GM18870 (cell line): ENCODE measurements at regions not wholly inside any gene's neighbourhood (a gene's known extent, or its start where the extent isn't known, plus 50 kb on each side); places are given as distances from the start of the nearest gene placed in this dataset.
"Not testable (repeated sequence)": the region's sequence is repeated elsewhere in the genome, so short reads cannot be mapped to it uniquely, and the experiment has no call there.

ENCODE experiments used
- ATAC-seq: cut with Tn5 transposase; IDR thresholded peaks from one replicate; pipeline ENCODE4 v1.9.1; 2021; ENCODE audit warnings: moderate library complexity; ENCODE audit not compliant: unreplicated experiment

DNA sequence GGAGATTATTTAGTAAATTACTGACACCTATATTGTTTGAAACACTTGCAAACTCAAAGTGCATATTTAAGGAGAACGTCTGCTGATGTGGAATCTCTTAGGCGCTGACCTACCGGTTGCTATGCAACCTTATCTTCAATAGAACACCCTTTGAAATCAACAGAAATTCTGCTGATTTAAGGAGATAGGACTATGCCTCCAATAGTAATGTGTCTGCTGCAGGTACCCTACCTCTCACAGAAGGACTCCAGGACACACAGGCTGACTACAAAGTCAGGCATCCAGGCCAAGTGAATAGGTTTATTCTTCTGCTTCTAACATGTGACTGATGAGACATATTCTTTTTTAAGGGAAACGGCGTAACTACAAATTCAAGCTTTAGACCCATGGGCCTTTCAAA is 311.7 kb downstream of the CBLN4 start:
- ATAC-seq = no peak

DNA sequence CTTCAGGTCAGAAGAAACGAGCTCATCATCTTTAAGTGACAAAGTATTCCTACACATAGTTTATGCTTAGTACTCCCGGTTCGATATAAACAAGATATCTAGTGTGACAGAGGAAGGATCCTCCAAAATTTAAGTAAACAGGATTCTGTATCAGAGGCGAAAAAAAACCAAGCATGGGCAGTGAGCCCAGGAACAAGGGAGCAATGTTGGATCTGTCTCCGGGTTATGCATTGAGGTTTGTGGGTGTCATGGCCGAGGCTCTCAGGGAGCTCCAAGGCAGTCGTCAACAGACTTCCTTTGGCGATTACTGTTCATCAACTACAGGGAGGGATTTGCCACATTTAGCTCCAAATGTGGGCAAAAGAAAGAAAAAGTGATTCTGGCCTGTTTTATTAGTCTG is 319.5 kb downstream of the CBLN4 start:
- ATAC-seq = no peak

DNA sequence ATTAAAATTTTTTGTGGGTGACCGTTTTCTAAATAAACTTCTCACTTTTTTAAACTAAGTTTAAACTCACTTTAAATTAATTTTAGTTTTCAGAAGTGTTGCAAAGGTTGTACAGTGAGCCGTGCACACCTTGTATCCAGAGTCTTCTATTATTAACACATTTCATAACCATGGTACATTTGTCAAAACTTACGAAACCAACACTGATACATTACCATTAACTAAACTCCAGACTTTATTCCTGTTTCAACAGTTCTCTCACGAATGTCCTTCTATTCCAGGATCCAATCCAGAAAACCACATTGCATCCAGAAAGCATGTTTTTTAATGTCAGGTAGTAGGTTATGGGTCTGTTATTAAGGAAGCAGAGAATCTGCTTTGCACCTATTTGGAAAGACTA is 319.9 kb downstream of the CBLN4 start:
- no peak for ATAC-seq

DNA sequence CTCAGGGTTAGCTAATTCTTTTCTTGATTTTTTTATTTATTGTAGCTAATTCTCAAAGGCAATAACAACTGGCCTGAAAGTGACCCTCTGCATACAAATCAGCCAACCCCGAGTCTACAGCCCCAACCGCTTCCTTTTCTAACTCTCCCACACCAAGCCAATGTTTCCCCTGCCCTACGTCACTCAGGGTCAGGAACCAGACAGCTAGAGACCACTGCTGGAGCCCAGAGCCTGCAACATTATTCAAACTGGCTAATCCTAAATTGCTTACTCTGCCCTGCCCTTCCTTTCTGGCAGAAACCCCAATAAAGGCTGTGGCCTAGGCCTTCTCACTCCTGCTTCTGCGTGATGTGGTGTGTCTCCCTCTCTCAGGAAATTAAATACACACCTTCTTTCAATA is 320.7 kb downstream of the CBLN4 start:
- no peak for ATAC-seq

DNA sequence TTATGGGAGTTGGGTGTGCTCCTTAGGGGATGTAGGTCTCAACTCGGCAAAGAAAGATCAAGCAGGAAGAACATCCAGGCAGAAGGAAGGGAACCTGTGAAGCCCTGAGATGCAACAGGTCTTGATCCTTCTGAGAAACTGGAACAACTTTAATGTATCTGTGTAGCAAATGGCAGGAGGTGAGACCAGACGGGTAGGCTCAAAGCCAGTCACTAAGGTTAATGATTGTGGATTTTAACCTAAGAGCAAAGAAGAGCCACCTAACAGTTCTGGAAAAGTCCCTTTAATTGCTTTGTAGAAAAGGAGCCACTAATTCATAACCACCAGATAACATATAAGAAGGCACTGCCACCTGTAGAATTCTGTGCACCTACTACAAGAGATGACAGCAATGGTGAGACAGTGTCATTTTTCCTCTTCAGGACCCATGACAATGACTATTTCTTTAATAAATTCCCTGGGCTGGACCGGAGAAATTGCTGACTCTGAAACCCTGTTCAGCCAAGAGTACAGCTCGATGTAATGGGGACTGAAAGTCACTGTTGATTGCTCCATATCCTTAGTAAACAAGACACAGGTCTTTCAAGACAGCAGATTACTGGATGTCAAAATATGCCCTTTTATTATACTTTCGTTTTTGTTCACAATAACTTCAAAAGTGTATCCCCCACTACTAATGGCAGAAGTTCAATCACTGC is 326.2 kb downstream of the CBLN4 start:
- no peak for ATAC-seq

DNA sequence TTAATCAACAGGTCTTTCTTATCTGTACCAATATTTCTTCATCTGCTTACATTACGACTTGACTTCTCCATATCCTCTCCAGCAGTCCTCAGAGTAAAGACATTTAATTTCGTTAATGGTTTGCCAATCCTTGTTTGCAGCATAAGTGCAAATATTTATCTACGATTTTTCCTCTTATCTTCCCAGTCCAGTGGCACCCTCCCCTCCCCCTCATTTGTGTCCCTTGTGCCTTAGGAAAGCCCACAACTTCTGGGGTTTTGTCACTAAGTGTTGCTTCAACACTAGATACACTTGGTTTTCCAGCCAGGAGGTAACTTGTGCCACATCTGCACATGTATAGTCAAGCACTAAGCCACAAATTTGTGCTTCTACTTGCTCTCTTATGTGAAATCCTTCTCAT is 327.2 kb downstream of the CBLN4 start:
- ATAC-seq = no peak

DNA sequence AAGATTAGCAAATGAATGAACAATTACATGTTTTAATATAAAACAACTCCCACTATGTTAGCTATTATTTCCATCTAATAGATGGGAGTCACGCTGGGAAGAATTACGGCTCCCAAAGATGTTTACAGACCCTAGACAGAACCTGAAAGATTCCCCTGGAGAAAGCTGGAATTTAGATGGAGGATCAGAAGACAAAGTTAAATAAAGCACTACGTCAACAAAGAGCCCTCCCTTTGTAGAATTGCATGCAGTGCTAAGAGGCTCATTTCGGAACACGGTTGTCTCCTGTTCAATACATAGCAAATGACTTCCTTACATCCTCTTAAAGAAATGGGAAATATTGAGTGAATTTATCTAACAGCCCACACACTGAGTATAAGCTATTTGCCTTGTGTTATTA is 328.3 kb downstream of the CBLN4 start:
- ATAC-seq = no peak

DNA sequence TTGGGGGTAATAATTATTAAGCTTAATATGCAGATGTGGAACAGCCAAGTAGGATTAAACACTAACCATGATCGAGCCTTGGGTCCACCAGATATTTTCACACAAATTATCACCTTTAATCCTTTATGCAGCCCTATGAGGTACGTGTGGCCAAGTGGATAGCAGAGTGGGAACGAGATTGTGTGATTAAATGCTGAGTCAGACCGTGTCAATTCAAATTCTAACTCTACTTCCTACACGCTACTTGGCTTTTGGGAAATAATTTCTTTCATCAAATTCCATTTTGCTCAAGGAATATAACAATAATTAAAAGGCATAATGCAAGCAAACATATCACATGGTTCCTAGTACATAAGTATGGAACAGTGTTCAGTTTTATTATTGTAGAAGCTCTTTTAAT is 329.2 kb downstream of the CBLN4 start:
- ATAC-seq = no peak

DNA sequence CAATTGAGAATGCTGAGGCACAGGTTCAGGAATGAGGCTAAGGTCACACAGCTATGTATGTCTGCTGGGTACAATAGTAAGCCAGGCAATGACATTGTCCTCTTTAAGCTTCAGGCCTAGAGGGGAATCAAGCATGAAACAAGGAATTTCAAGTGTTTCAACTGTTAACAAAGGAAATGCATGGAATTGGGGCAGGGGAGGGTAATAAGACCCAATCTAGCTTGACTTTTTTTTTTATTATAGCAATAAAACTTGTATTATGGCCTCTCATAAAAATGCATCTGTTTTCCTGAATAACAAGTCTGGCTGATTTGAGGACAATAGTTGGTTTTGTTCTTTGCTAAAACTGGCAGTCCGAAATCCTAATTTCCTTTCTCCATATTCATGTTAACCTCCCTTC is 336.7 kb downstream of the CBLN4 start:
- no peak for ATAC-seq

DNA sequence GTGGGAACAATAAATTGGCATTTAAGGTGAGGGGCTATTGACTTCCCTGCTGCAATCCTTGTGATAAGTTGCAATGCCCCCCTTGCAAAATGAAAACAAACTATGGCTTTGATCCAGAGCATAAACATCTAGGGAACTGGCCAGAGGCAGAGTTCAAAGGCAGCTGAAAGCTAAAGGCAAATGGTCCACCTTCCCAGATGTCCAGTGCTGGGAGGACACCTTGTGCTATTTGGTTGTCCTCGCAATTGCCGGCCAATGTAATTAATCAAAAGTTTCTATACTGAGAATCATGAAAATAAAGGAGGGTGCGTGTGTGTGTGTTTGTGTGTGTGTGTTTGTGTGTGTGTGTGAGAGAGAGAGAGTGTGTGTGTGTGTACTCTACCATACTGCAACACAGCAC is 337.4 kb downstream of the CBLN4 start:
- ATAC-seq = no peak

DNA sequence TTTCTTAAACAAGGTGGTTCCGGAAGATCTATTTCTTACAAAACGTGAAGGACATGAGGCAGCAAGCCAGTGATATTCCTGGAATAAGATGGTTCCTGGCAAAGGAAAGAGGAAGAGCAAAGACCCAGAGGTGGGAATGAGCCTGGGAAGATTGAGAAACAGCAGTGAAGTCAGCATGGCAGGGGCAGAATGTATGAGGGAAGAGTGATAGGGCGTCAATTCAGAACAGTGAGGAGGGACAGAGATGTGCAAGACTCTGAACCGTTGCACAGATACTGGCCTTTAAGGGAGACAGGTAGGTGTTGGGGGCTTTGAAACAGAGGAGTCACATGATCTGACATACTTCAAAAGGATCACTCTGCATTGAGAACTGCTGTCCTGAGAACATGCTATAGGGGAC is 338.3 kb downstream of the CBLN4 start:
- no peak for ATAC-seq

DNA sequence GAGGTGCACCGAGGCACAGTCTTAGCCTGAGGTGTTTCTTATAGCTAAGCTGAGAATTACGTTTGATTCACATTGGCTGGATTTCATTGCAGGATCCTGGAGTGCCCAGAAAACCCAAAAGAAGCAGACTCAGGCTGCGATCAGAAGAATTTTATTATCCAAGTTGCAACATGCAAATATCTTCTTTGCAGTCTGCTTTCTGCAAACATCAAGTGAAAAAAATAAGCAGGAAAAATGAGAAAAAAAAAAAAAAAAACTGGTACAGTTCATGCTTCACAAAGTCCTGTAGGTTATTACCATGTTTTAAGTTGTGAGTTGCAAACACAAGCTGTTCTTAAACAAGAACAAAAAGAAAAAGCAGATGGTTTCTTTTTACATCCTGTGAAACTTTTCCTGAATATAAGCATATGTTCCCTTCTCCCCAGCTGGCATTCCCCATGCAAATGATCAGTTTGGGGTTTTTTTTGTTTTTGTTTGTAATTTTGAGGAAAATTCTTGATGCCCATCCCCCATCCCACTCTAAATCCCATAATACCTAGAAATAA is 349.0 kb downstream of the CBLN4 start:
- ATAC-seq = no peak

DNA sequence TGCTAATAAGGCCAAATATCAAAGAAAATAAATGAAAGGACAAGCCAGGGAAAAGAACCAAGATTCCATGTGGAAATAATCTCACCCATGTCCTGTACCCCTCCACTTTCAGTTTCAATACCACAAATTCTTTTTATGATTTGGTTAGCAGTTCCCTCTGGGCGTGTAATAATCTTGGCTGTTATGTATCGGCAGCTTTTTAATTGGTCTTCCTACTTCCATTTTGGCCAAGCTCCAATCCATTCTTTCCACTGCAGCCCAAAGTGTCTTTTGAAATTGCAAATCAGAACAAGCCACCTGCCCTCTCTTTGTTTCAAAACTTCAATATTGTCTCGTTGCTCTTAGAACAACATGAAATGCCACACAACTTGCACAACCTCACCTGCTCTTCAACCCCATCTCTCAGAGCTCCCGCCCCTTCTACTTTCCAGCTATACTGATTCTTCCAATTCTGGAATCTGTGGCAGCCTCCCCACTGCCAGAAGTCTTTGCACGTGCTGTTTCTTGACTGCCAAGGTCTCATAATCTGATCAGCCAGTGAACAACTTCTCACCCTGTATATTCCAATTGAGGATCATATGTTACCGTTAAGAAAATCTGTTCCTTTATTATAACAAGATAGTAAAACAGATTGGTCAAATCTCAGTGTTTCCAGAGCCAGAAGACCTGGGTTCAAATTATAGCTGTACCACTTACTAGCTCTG is 354.5 kb downstream of the CBLN4 start:
- no peak for ATAC-seq

DNA sequence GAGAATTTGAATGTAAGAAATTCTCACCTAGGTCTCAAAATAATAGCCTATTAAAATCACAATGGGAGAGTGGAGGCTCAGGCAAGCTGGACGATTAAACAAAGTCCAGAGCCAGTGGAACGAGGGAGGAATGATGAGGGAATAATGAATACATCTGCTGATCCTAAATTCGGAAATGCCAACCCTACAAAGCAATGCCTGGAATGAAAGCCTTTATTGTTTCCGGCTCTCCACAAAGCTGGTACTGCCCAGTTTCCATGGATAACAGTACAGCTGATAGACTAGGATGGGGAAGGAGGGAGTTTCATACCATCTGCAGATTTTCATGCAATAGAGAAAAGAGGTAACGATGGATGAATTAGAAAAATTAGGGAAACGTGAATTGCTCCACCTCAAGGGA is 356.1 kb downstream of the CBLN4 start:
- ATAC-seq = no peak

DNA sequence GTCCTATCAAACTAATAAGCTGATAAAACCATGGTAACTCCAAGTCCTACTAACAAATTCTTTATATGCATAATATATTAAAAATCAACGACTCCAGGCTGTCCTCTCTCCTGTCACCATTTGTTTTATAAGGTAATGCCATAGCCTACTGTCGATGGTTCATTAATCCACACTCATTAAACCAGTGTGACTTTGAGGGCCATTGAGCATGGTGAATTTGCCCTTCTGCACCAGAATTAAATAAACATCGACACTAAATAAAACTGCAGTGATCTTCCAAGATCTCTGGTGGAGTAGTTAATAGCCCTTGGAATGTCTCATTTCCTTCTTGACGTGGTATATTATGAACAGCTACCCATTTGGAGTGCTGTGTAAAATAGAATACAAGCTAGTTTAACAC is 358.5 kb downstream of the CBLN4 start:
- ATAC-seq = no peak

DNA sequence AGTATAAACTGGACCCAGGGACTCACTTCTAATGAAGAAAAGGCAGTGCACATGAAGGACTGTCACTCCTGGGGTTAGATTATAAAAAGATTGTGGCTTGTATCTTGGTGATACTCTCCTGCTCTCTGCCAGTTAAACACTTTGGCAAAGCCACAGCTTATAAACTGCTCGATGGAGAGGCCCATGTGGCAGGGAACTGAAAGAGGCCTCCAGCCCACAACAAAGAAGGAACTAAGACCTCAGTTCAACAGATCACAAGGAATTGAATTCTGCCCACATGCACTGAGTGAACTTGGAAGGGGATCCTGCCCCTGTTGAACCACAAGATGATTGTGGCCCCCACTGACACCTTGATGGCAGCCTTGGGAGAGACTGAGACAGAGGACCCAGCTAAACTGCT is 363.8 kb downstream of the CBLN4 start:
- ATAC-seq = no peak

DNA sequence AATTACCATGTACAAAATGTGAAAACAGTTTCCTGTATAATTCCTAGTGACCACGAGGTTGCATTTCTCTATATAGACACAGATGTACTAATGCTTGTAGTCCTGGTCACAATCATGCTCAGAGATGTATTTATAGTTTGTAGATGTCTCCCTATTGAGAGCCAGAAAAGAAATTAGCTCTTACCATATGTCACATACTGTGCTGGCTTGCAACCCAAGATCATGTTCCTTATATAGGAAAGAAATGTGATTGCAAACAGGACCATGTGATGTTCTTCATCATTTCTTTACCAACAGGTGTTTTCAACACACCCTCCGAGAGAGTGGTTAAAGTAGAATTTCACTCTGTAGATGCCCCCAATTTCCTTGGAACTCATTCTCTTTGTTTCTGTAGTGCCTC is 369.4 kb downstream of the CBLN4 start:
- ATAC-seq = no peak

DNA sequence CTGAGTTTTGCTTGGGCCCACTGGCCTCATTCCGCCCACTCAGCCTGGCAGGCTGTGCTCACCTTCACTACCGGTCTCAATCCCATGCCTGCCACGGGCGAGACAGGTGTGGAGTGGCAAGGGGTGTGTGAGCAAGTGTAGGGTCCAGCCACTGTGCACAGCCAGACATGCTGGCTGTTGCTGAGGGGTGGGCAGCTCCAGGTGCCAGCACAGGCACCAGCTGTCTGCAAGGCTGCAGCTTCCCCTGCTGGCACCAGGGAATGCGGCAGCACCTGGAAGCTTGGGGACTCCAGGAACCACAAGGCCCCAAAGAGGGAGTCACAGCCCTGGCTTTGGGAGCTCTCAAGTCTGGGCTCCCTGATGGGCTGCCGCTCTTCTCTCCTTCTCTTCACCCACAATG is 372.7 kb downstream of the CBLN4 start:
- no peak for ATAC-seq

DNA sequence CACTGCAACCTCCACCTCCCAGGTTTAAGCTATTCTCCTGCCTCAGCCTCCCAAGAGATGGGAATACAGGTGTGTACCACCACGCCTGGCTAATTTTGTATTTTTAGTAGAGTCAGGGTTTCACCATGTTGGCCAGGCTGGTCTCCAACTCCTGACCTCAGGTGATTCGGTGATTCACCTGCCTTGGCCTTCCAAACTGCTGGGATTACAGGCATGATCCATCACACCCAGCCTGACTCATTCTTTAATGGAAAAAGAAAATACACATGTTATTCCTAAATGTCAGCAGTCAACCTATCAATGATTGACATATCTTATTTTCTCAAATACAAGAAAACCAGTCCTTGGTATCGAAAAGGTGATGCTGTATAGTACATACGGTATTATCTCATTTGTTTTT is 376.2 kb downstream of the CBLN4 start:
- not testable (repeated sequence) for ATAC-seq

DNA sequence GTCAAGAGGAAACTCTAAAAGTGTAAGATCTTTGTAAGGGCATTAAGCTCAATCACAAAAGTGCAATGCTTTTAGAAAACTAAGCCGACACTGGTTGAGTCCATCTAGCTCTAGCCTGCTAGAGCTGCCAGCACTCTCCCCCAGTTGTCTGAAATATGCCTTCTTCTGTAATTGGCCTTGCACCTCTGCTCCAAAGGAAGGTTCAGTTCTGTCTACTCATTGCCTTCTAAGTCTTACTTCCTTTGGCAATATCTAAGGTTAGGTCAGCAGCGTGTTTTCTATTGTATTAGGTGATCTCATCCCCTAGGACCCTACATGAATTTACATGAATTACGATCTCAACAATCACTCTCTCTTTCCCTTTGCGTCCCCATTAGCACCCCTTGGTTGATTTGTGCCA is 378.6 kb downstream of the CBLN4 start:
- no peak for ATAC-seq

DNA sequence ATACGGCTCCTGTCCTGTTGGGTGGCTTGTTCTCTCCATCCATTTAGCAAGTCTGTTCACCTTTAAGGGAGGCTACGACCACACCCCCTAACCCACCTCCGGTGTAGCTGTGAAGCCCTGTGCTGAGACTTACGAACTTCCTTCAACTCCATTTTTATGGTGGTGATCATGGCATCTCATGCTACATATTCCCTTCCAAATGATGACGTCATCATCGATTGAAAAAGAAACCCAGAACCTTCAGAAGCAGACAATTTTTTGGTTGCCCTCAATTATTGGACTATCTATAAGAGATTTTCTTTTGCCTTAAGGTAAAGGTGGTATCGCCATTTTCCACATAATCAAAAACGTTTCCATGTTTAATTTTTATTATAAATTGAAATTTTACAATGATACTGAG is 389.0 kb downstream of the CBLN4 start:
- no peak for ATAC-seq

DNA sequence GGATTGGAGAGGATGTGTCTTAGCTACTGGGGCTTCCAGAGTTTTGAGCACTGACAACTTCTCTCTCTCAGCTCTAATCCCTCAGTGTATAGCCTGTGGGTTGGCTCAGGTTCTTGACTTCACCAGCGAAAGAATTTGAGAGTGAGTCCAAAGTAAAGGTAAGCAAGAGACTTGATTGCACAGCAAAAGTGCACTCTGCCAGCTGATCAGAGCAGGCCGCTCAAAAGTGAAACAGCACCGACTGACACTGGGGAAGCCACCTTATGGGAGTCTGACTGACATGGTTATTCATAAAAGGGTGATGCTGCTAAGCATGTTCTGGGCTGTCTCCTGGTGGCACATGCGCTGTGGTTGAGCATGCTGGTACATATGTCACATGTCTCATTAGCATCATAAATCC is 389.5 kb downstream of the CBLN4 start:
- ATAC-seq = no peak
